ENCODE measurements at regions not wholly inside any gene's neighbourhood (a gene's known extent, or its start where the extent isn't known, plus 50 kb on each side); places are given as distances from the start of the nearest gene placed in this dataset.

DNA sequence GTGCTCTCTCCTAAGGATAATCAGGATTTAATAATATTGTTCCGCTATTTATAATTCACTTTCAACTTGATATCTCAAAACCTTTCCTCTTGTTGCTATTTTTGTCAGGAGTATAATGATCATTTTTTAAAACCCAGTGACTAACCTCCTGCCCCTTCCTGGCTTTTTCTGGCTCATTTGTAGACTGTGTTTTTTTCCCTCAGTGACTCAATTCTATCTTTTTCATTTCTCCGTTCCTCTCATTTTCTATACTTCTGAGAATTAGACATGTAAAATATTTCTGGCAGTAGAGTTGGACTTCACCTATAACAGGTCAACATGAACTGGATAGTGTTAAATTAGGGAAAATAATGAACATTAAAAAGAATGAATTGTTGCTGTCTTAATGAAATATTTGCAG lies 490.7 kb downstream of the EDEM1 start:
- H3K4me1 Mint-ChIP-seq (ENCODE audit: low read depth), result no peaks in the 10 kb centered on the region
- no peak for ATAC-seq
- H3K36me3 Mint-ChIP-seq (ENCODE audit: low read depth), result no peaks in the 10 kb centered on the region
- TF ChIP-seq, protein P1, sequence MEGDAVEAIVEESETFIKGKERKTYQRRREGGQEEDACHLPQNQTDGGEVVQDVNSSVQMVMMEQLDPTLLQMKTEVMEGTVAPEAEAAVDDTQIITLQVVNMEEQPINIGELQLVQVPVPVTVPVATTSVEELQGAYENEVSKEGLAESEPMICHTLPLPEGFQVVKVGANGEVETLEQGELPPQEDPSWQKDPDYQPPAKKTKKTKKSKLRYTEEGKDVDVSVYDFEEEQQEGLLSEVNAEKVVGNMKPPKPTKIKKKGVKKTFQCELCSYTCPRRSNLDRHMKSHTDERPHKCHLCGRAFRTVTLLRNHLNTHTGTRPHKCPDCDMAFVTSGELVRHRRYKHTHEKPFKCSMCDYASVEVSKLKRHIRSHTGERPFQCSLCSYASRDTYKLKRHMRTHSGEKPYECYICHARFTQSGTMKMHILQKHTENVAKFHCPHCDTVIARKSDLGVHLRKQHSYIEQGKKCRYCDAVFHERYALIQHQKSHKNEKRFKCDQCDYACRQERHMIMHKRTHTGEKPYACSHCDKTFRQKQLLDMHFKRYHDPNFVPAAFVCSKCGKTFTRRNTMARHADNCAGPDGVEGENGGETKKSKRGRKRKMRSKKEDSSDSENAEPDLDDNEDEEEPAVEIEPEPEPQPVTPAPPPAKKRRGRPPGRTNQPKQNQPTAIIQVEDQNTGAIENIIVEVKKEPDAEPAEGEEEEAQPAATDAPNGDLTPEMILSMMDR (IDR thresholded peaks at IDR 0.05), result no peak
- POLR2A ChIA-PET, result no interaction called here
- DNase-seq, result no peak
- H3K27ac Mint-ChIP-seq, result no peak overlapping the region
- intact Hi-C loops (cut with micrococcal nuclease), result no loop called here
- CTCF ChIA-PET, result no interaction called here
- no peaks in the 10 kb centered on the region for H3K27me3 Mint-ChIP-seq
- H3K9me3 Mint-ChIP-seq, result no peaks in the 10 kb centered on the region
- no peak overlapping the region for H3K4me3 Mint-ChIP-seq

DNA sequence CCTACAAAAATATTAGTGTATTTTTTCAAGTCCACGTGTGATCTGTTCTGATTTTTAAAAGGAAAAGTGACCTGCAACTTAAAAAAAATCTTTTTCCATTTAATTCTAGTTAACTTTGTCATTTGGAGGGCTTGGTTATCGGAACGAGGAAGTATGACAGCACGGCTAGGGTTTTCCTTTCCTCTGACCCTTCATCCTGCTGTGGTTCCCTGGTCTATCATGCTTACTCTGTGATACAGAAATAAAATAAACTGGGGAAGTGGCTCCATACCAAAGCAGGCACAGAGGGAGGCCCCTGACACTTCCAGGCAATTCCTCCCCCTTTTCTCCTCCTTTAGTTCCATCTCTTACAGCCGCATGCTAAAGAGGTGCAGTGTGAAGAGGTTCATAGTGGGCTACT lies 491.3 kb downstream of the EDEM1 start:
- Mint-ChIP-seq H3K4me1 (ENCODE audit: low read depth) (no peaks in the 10 kb centered on the region), H3K27ac (no peak overlapping the region), H3K9me3 (no peaks in the 10 kb centered on the region)

DNA sequence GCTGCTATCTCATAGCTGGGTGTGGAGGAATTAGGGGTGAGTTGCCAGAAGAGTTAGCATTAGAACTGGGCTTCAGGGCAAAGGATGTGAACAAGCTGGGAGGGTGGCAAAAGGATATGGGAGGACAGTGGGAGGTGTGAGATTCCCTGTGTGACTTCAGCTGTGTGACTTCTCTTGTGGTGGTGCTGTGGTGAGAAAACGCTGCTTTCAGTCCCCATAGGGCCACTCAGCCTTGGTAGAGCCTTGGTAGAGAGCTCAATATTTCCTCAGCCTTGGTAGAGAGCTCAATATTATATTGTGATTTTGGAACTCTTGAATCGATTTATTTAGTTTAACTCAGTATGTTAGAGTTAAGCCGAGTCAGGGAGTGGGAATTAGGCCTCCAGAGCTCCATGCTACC lies 499.7 kb downstream of the EDEM1 start:
- Mint-ChIP-seq H3K36me3 (ENCODE audit: low read depth) (no peaks in the 10 kb centered on the region), H3K27me3 (no peaks in the 10 kb centered on the region), H3K4me3 (no peak overlapping the region), H3K27ac (no peak overlapping the region), H3K9me3 (peaks cover 10% of the 10 kb centered on the region), H3K4me1 (ENCODE audit: low read depth) (no peaks in the 10 kb centered on the region)
- intact Hi-C loops (cut with micrococcal nuclease), result no loop called here
- CTCF ChIA-PET, result no interaction called here
- DNase-seq (no peak), ATAC-seq (no peak)
- TF ChIP-seq, protein P1 (IDR thresholded peaks at IDR 0.05), result no peak
- POLR2A ChIA-PET, result no interaction called here

More for the DNA sequence above, 491.3 kb downstream of the EDEM1 start:
- POLR2A ChIA-PET, result no interaction called here
- ATAC-seq, result no peak
- Mint-ChIP-seq H3K27me3 (no peaks in the 10 kb centered on the region), H3K4me3 (no peak overlapping the region), H3K36me3 (ENCODE audit: low read depth) (no peaks in the 10 kb centered on the region)
- CTCF ChIA-PET, result no interaction called here
- TF ChIP-seq, protein P1 (IDR thresholded peaks at IDR 0.05), result no peak
- DNase-seq, result no peak
- intact Hi-C loops (cut with micrococcal nuclease), result no loop called here

DNA sequence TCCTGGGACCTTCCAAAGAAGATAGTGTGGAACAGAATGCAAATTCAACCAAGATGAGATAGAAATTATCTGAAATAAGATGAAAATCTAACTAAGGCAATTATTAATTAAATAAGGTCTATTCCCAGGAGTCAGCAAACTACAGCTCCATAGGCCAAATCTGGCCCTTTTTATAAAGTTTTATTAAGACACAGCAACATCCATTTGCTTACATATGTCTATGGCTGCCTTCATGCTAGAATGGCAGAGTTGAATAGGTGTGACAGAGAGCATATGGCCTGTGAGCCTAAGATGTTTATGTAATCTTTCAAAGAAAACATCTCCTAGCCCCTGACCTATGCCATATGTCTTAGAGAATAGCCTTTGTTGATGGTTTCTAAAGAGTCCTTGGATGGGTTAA lies 503.0 kb downstream of the EDEM1 start:
- no peak overlapping the region for H3K4me3 Mint-ChIP-seq
- DNase-seq (no peak), ATAC-seq (no peak)
- H3K27ac Mint-ChIP-seq, result no peak overlapping the region
- TF ChIP-seq, protein P1 (IDR thresholded peaks at IDR 0.05), result no peak
- ChIA-PET POLR2A (no interaction called here), CTCF (no interaction called here)
- H3K36me3 Mint-ChIP-seq (ENCODE audit: low read depth), result no peaks in the 10 kb centered on the region
- H3K9me3 Mint-ChIP-seq, result peaks cover 16% of the 10 kb centered on the region
- no peaks in the 10 kb centered on the region for H3K4me1 Mint-ChIP-seq (ENCODE audit: low read depth)
- intact Hi-C loops (cut with micrococcal nuclease), result no loop called here
- H3K27me3 Mint-ChIP-seq, result no peaks in the 10 kb centered on the region

DNA sequence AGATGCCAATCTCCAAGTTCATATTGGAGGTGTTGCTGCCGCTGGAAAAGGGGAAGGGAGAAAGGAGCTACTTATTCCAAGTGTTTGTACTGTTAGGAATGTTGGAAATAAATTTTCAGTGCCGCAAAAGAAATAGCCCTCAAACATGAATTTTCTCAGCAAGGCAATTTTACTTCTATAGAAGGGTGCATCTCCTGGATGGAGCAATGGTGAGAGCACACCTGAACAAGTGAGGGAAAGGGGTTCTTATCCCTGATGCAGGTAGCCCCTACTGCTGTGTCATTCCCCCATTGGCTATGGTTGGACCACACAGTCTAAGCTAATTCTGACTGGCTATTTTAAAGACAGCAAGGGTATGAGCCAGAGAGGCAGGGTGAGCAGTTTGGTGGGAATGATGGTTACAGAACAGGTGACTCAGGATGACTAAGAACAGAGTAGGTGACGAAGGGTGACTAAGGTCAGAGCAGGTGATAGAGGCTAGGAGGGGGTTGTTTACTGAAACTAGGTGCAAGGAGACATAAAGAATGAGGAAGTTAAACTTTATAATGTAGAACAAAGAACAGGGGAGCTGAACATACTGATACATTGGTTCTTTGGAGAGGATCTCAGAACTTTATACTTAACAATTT lies 503.5 kb downstream of the EDEM1 start:
- Mint-ChIP-seq H3K9me3 (peaks cover 16% of the 10 kb centered on the region), H3K27ac (no peak overlapping the region), H3K4me3 (no peak overlapping the region), H3K4me1 (ENCODE audit: low read depth) (no peaks in the 10 kb centered on the region), H3K36me3 (ENCODE audit: low read depth) (no peaks in the 10 kb centered on the region), H3K27me3 (no peaks in the 10 kb centered on the region)
- CTCF ChIA-PET, result no interaction called here
- ATAC-seq (no peak), DNase-seq (no peak)
- TF ChIP-seq, protein P1 (IDR thresholded peaks at IDR 0.05), result no peak
- POLR2A ChIA-PET, result no interaction called here
- intact Hi-C loops (cut with micrococcal nuclease), result no loop called here
